CD4-positive, alpha-beta T cell treated with Interferon gamma for 1 hour (primary cell): ENCODE measurements at regions not wholly inside any gene's neighbourhood (a gene's known extent, or its start where the extent isn't known, plus 50 kb on each side); places are given as distances from the start of the nearest gene placed in this dataset.
"Not testable (repeated sequence)": the region's sequence is repeated elsewhere in the genome, so short reads cannot be mapped to it uniquely, and the experiment has no call there.

ENCODE experiments used
- DNase-seq: peaks from one replicate; pipeline ENCODE4 v3.0.0-alpha.2; 2020

- no peak for DNase-seq
These were observed 554.8 kb upstream of the CBLB start for GRCh38 chr3:106423321-106424225.

DNA sequence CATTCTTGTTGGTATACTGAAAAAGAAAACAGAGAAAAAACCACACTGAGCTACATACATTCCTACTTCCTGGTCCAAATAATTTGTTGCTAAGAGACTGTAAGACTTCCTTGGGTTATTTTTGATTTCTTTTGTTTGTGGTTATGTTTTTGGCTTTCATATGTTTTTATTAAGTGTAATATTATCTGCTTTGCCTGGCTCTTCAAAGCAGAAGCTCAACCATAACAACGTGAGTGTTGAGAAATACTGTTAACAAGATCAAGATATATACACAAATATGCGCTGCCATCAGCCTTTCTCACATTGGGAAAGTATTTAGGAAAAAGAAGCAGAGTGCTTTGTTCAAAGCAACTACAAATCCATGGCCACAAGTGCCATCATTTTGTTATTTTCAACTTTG, 556.2 kb upstream of the CBLB start:
- DNase-seq, result no peak

- DNase-seq, result no peak
These were observed 557.1 kb upstream of the CBLB start for GRCh38 chr3:106425916-106426315.

- DNase-seq, result no peak
These were observed 559.8 kb upstream of the CBLB start for GRCh38 chr3:106428565-106428994.

GRCh38 chr3:106431721-106432120, 562.9 kb upstream of the CBLB start:
- no peak for DNase-seq

GRCh38 chr3:106435899-106436453, 567.2 kb upstream of the CBLB start:
- no peak for DNase-seq

DNA sequence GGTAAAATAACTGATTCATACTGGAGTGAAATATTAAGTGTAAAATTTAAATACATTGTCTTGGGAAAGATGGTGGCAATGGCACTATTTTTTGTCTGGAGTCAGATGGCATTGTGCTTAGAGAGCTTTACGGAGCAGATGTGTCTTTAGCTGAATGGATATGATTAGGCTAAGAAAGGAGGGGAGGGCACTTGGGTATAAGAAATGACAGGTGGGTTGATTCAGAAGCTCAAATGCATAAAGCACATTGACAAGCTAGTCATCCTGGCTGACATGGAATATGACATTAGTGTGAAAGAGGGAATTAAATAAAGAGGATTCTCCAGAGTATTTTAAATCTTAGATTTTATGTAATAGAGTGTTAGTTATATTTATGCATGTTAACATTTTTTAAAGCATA, 570.1 kb upstream of the CBLB start:
- DNase-seq, result no peak

- DNase-seq, result no peak
These were observed 571.9 kb upstream of the CBLB start for GRCh38 chr3:106440672-106441071.

- DNase-seq, result no peak
These were observed 577.5 kb upstream of the CBLB start for GRCh38 chr3:106446271-106446670.

- no peak for DNase-seq
These were observed 579.0 kb upstream of the CBLB start for GRCh38 chr3:106447723-106448301.

DNA sequence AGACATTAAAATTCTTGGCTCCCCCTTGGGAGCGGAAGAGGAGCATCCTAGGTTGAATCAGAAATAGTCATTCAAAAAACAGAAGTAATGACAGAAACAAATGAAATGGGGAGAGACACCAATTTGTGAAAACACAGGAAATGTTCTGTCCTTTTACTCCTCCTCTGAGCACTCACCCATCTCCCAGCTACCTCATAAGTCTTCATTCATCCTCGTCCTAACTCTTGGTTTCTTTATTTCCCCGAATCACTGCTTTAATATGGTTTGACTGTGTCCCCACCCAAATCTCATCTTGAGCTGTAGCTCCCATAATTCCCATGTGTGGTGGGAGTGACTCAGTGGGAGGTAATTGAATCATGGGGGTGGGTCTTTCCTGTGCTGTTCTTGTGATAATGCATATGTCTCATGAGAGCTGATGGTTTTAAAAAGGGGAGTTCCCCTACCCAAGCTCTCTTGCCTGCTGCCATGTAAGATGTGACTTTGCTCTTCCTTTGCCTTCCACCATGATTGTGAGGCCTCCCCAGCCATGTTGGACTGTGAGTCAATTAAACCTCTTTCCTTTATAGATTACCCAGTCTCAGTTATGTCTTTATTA, 579.7 kb upstream of the CBLB start:
- DNase-seq, result not testable (repeated sequence)

- DNase-seq, result no peak
These were observed 583.3 kb upstream of the CBLB start for GRCh38 chr3:106452096-106452495.

DNA sequence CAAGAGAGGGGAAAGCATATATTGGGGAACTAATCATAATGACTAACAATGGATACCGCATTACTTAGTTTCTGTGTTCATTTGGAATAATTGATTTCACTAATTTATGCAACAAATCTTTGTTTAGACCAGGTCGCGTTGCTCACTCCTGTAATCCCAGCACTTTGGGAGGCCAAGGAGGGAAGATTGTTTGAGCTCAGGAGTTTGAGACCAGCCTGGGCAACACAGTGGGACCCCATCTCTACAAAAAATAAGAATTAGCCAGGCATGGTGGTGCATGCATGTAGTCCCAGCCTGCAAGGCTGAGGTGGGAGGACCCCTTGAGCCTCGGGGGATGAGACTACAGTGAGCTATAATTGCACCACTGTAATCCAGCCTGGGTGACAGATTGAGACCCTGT, 585.7 kb upstream of the CBLB start:
- no peak for DNase-seq

DNA sequence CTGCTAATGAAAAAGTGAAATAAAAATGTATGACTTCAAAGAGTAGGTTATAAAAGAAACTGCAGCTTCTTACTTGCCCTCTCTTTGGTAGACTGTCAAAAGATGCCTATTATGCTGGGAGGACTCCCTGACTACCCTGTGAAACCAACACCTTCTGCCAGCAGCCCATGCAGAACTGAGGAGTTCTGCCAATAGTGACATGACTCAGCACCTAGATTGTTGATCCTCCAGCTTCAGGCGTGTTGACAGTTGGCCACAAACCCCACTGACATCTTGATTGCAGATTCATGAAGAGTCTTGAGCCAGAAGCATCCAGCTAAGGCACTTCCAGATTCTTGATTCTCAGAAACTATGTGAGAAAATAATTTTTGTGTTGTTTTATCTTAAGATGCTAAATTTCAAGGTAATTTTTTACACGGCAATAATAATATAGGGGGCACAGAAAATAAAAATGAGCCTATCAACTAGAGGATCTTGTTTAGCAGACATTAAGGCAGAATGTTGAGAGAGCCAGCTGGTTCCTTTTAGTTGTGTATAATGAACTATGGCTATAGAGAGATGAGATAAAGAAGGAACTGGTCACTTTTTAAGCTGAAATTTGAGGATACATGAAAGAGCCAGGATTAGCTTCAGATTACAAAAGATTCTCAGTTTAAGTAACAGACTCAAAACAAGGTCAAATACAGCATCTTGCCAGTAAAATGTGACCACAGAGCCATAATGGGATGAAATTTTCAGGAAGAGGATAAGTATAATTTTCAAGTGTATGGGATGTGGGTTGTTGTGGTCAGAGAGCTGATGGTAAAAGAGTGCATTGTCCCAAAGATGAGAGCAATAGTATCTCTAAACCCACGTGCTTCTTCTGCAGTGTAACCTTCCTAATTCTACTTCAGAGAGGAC, 588.7 kb upstream of the CBLB start:
- no peak for DNase-seq

- no peak for DNase-seq
These were observed 590.1 kb upstream of the CBLB start for GRCh38 chr3:106458952-106459351.

DNA sequence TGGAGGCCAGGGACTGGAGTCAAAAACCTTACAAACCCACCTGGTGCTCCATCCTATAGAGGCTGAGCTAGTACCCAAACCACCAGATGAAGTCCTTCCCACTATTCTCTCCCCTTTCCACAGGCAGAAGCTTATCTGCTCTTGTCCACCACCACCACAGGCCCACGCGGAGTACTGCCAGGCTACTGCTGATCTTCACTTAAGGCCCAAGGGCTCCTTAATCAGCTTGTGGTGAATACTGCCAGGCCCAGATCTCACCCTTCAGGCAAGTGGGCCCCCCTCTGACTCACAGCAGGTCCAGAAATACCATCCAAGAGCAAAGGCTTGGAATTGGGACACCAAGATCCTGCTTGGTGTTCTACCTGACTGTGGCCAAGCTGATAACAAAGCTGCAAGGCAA, 598.1 kb upstream of the CBLB start:
- DNase-seq, result no peak

DNA sequence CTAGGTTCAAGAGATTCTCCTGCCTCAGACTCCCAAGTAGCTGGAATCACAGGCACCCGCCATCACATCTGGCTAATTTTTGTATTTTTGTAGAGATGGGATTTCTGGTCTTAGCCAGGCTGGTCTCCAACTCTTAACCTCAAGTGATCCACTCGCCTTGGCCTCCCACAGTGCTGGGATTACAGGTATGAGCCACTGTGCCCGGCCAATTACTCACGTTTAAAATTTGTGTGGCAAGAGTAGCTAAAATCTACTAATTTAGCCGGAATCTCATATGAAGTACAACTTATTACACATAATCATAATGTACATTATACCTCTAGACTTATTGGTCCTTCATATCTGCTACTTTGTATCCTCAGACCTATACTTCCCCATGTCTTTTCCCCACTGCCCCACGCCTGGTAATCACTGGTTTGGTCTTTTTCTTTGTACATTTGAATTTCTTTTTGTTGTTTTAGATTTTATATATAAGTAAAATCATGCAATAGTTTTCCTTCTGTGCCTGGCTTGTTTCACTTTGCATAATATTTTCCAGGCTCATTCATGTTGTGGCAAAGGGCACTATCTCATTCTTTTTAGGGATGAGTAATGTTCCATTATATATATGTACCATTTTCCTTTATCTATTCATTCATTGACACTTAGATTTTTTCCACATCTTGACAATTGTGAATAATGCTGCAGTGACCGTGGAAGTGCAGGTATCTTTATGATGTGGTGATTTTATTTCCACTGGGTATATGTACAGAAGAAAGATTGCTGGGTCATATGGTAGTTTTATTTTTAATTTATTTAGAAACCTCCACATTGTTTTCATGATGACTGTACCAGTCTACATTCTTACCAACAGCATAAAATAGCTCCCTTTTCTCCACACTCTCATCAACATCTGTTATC, 605.0 kb upstream of the CBLB start:
- DNase-seq, result no peak

- no peak for DNase-seq
These were observed 613.6 kb upstream of the CBLB start for GRCh38 chr3:106482451-106482850.

DNA sequence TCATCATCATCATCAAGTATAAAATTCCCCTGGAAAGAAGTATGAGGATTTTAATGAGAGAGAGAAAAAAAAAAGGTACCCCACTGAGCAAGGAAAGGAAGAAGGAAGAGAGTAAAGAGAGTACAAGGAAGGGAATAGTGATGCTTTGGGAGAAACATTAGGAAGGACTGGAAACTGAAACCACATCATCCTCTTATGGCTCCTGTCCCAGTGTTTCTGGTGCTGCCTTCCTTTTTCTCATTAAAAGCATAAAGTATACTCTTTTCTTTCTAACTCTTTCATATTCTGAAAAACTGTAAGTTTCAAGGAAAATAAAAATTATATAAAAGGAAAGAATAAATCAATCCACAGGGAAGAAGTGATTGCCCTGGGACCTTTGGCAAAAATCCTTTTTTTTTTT, 616.4 kb upstream of the CBLB start:
- no peak for DNase-seq

GRCh38 chr3:106485802-106486201, 617.0 kb upstream of the CBLB start:
- DNase-seq, result no peak

- DNase-seq, result not testable (repeated sequence)
These were observed 618.3 kb upstream of the CBLB start for GRCh38 chr3:106486945-106487639.
